ENCODE measurements at regions not wholly inside any gene's neighbourhood (a gene's known extent, or its start where the extent isn't known, plus 50 kb on each side); places are given as distances from the start of the nearest gene placed in this dataset.

DNA sequence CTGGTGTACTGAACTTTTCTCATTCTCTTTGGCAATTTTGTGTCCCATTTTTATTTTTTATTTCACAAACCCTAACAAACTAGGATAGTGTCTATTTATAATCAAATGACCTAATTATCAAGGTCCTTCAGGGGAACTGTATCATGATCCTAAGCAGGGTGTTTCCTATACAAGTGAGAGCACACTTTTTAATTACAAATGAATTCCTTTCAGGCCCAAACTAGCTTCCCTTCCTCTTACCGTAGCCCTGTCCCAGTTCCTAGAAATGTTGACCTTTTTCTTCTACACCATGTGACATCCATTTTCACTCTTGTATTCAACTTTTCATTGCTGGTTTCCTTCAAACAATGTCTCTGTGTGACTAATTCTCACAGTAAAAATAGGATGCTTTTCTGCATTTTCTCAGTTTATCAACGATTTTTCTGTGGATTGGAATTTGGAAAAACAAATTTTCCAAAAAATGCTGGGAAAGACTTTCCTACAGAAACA lies 411.4 kb downstream of the CCDC91 start:
- Histone ChIP-seq H3K36me3 (ENCODE audit: control insufficient read depth, insufficient read depth, low read length) (no peaks in the 10 kb centered on the region), H3K9me3 (ENCODE audit: control insufficient read depth, insufficient read depth, low read length) (peaks cover under 1% of the 10 kb centered on the region), H3K27me3 (ENCODE audit: control insufficient read depth, insufficient read depth, low read length) (no peaks in the 10 kb centered on the region), H3K27ac (ENCODE audit: low read length) (no peak overlapping the region), H3K4me1 (ENCODE audit: control insufficient read depth, insufficient read depth, low read length) (no peaks in the 10 kb centered on the region), H3K4me3 (ENCODE audit: low read length) (no peak overlapping the region)
- Mint-ChIP-seq H3K27me3 (ENCODE audit: low read depth in 2 of 2) (no peaks in the 10 kb centered on the region), H3K4me1 (no peaks in the 10 kb centered on the region), H3K27ac (no peak overlapping the region), H3K4me3 (no peak overlapping the region), H3K36me3 (no peaks in the 10 kb centered on the region), H3K9me3 (peaks cover 2 to 10% of the 10 kb centered on the region in 2 donors)
- intact Hi-C loops (cut with micrococcal nuclease), result no loop called here
- ATAC-seq, result no peak
- 22% methylated on average over 1 of the region's 2 CpGs for WGBS (ENCODE audit: insufficient coverage)
- no peak for DNase-seq
- TF ChIP-seq, protein P1, sequence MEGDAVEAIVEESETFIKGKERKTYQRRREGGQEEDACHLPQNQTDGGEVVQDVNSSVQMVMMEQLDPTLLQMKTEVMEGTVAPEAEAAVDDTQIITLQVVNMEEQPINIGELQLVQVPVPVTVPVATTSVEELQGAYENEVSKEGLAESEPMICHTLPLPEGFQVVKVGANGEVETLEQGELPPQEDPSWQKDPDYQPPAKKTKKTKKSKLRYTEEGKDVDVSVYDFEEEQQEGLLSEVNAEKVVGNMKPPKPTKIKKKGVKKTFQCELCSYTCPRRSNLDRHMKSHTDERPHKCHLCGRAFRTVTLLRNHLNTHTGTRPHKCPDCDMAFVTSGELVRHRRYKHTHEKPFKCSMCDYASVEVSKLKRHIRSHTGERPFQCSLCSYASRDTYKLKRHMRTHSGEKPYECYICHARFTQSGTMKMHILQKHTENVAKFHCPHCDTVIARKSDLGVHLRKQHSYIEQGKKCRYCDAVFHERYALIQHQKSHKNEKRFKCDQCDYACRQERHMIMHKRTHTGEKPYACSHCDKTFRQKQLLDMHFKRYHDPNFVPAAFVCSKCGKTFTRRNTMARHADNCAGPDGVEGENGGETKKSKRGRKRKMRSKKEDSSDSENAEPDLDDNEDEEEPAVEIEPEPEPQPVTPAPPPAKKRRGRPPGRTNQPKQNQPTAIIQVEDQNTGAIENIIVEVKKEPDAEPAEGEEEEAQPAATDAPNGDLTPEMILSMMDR (IDR thresholded peaks at IDR 0.05), result no peak

- Mint-ChIP-seq H3K27ac (no peak overlapping the region), H3K27me3 (ENCODE audit: low read depth in 2 of 2) (no peaks in the 10 kb centered on the region), H3K9me3 (peaks cover 8 to 14% of the 10 kb centered on the region in 2 donors), H3K4me1 (no peaks in the 10 kb centered on the region), H3K36me3 (peaks cover 9% of the 10 kb centered on the region), H3K4me3 (no peak overlapping the region)
- no peaks in the 10 kb centered on the region for H3K4me1 ChIP-seq (ENCODE audit: control insufficient read depth, insufficient read depth, low read length)
- DNase-seq, result no peak
- no peak for ATAC-seq
- peaks cover 3% of the 10 kb centered on the region for H3K9me3 ChIP-seq (ENCODE audit: control insufficient read depth, insufficient read depth, low read length)
- 63% methylated on average over 3 of the region's 4 CpGs for WGBS (ENCODE audit: insufficient coverage)
- intact Hi-C loops (cut with micrococcal nuclease), result no loop called here
- no peaks in the 10 kb centered on the region for H3K27me3 ChIP-seq (ENCODE audit: control insufficient read depth, insufficient read depth, low read length)
- H3K27ac ChIP-seq (ENCODE audit: low read length), result no peak overlapping the region
- TF ChIP-seq, protein P1 (IDR thresholded peaks at IDR 0.05), result no peak
- no peaks in the 10 kb centered on the region for H3K36me3 ChIP-seq (ENCODE audit: control insufficient read depth, insufficient read depth, low read length)
- H3K4me3 ChIP-seq (ENCODE audit: low read length), result no peak overlapping the region
Measured at GRCh38 chr12:28602786-28603185, 412.5 kb downstream of the CCDC91 start.

DNA sequence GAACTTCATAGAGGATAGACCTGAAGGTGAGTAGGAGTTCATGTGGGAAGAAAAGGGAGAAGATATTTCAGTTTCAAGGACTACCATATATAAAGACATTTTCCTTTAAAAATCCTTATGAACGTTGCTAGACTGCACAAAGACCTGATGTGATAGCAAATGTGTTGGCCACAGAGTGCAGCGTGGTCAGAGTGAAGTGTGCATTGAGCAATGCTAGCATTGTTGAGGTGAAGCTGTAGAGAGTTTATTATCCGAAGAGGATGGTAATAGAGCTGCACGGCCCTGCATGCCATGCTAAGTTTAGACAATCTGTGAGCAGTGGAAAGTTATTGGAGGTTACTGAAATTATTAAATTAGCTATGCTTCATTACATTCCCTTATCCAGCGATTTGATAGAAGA lies 413.0 kb downstream of the CCDC91 start:
- Histone ChIP-seq H3K9me3 (ENCODE audit: control insufficient read depth, insufficient read depth, low read length) (peaks cover 5% of the 10 kb centered on the region), H3K36me3 (ENCODE audit: control insufficient read depth, insufficient read depth, low read length) (no peaks in the 10 kb centered on the region), H3K4me1 (ENCODE audit: control insufficient read depth, insufficient read depth, low read length) (no peaks in the 10 kb centered on the region), H3K4me3 (ENCODE audit: low read length) (no peak overlapping the region), H3K27ac (ENCODE audit: low read length) (no peak overlapping the region), H3K27me3 (ENCODE audit: control insufficient read depth, insufficient read depth, low read length) (no peaks in the 10 kb centered on the region)
- TF ChIP-seq, protein P1 (IDR thresholded peaks at IDR 0.05), result no peak
- 72% methylated on average over 4 of the region's 5 CpGs for WGBS (ENCODE audit: insufficient coverage)
- ATAC-seq (no peak), DNase-seq (no peak)
- Mint-ChIP-seq H3K27ac (no peak overlapping the region), H3K4me1 (no peaks in the 10 kb centered on the region), H3K9me3 (peaks cover 9 to 16% of the 10 kb centered on the region in 2 donors), H3K4me3 (no peak overlapping the region), H3K27me3 (ENCODE audit: low read depth in 2 of 2) (no peaks in the 10 kb centered on the region), H3K36me3 (peaks cover 11% of the 10 kb centered on the region)
- intact Hi-C loops (cut with micrococcal nuclease), result no loop called here

DNA sequence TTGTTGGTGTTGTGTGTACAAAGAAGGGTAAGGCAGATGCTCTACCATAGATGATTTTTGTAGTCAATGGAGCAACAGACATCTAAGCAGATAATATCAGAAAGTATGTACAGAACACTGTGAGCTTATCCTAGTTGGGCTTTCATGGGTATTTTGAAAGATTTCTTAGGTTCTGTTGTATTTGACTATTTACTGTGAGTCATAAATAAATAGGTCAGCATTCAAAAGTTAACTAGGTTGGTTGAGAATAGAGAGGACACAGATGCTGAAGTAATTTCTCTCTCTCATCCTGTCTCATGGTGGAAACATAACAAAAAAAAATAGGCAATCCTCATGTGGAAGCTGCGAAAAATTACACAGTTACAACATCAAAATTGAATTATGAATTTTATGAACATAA lies 413.5 kb downstream of the CCDC91 start:
- no peaks in the 10 kb centered on the region for H3K36me3 ChIP-seq (ENCODE audit: control insufficient read depth, insufficient read depth, low read length)
- DNase-seq (no peak), ATAC-seq (no peak)
- peaks cover 11% of the 10 kb centered on the region for H3K36me3 Mint-ChIP-seq
- no peaks in the 10 kb centered on the region for H3K27me3 Mint-ChIP-seq (ENCODE audit: low read depth in 2 of 2)
- H3K9me3 Mint-ChIP-seq, result peaks cover 9 to 16% of the 10 kb centered on the region in 2 donors
- no peak overlapping the region for H3K27ac Mint-ChIP-seq
- peaks cover 9% of the 10 kb centered on the region for H3K9me3 ChIP-seq (ENCODE audit: control insufficient read depth, insufficient read depth, low read length)
- no peak overlapping the region for H3K27ac ChIP-seq (ENCODE audit: low read length)
- H3K4me3 ChIP-seq (ENCODE audit: low read length), result no peak overlapping the region
- TF ChIP-seq, protein P1 (IDR thresholded peaks at IDR 0.05), result no peak
- WGBS (ENCODE audit: insufficient coverage), result no CpG with 5 or more reads among the region's 1 CpG
- H3K27me3 ChIP-seq (ENCODE audit: control insufficient read depth, insufficient read depth, low read length), result no peaks in the 10 kb centered on the region
- no peak overlapping the region for H3K4me3 Mint-ChIP-seq
- intact Hi-C loops (cut with micrococcal nuclease), result no loop called here
- H3K4me1 Mint-ChIP-seq, result no peaks in the 10 kb centered on the region
- H3K4me1 ChIP-seq (ENCODE audit: control insufficient read depth, insufficient read depth, low read length), result no peaks in the 10 kb centered on the region

Data from natural killer cell (primary cell).